Neural cell (in vitro differentiated cells): ENCODE measurements at regions not wholly inside any gene's neighbourhood (a gene's known extent, or its start where the extent isn't known, plus 50 kb on each side); places are given as distances from the start of the nearest gene placed in this dataset.

Experiments used
- H2AFZ ChIP-seq: fragments of 200-600, 300-800 bp; sonication (generic), shearing (Covaris generic); 2 replicates; pipeline ENCODE4 v1.6.0; 2014; ENCODE audit warnings: low read depth, mild to moderate bottlenecking, antibody characterized with exemption, low read length, moderate library complexity
- H3F3A ChIP-seq: fragments of 200-600 bp; shearing (Covaris generic); 2 replicates; pipeline ENCODE4 v1.6.1; 2016; ENCODE audit warnings: mild to moderate bottlenecking, moderate library complexity, mixed read lengths, antibody characterized with exemption, low read length; ENCODE audit not compliant: insufficient read depth, poor library complexity, severe bottlenecking
- H3K27ac ChIP-seq: fragments of 200-600, 300-800 bp; sonication (generic), shearing (Covaris generic); 2 replicates; pipeline ENCODE4 v1.5.1; 2014; ENCODE audit warnings: mild to moderate bottlenecking, low read length, moderate library complexity
- H3K27me3 ChIP-seq: fragments of 300-800, 200-600 bp; sonication (generic), shearing (Covaris generic); 2 replicates; pipeline ENCODE4 v1.6.0; 2014; ENCODE audit warnings: mild to moderate bottlenecking, low read depth, low read length, moderate library complexity; ENCODE audit not compliant: insufficient read depth
- H3K36me3 ChIP-seq: fragments of 300-800, 200-600 bp; sonication (generic), shearing (Covaris generic); 2 replicates; pipeline ENCODE4 v1.5.1; 2014; ENCODE audit warnings: mild to moderate bottlenecking, antibody characterized with exemption, low read length, moderate library complexity; ENCODE audit not compliant: insufficient read depth
- H3K4me2 ChIP-seq: fragments of 300-800, 200-600 bp; sonication (generic), shearing (Covaris generic); 2 replicates; pipeline ENCODE4 v1.6.0; 2014; ENCODE audit warnings: mild to moderate bottlenecking, low read length
- H3K4me3 ChIP-seq: fragments of 300-800, 200-600 bp; sonication (generic), shearing (Covaris generic); 2 replicates; pipeline ENCODE4 v1.5.1; 2014; ENCODE audit warnings: mild to moderate bottlenecking, low read length, moderate library complexity
- H3K79me2 ChIP-seq: fragments of 200-600 bp; shearing (Covaris generic); replicated peaks from 2 replicates; pipeline ENCODE4 v1.6.0; 2014; ENCODE audit warnings: mild to moderate bottlenecking, low read length, moderate library complexity; ENCODE audit not compliant: insufficient read depth
- H3K9ac ChIP-seq: fragments of 300-800, 200-600 bp; sonication (generic), shearing (Covaris generic); 2 replicates; pipeline ENCODE4 v1.6.1; 2016; ENCODE audit warnings: mild to moderate bottlenecking, low read length, mixed read lengths
- H3K9me2 ChIP-seq: fragments of 200-600 bp; shearing (Covaris generic); 2 replicates; pipeline ENCODE4 v1.6.1; 2016; ENCODE audit warnings: mild to moderate bottlenecking, low read length, mixed read lengths; ENCODE audit not compliant: insufficient read depth
- H3K9me3 ChIP-seq: fragments of 200-600, 300-800 bp; sonication (generic), shearing (Covaris generic); 2 replicates; pipeline ENCODE4 v1.6.1; 2016; ENCODE audit warnings: mild to moderate bottlenecking, mixed run types, low read length, moderate library complexity, mixed read lengths
- H4K20me1 ChIP-seq: fragments of 200-600 bp; shearing (Covaris generic); 2 replicates; pipeline ENCODE4 v1.6.1; 2016; ENCODE audit warnings: mild to moderate bottlenecking, mixed run types; ENCODE audit not compliant: insufficient read depth
- CTCF ChIP-seq: fragments of 450-650 bp; IDR thresholded peaks from 2 replicates; pipeline ENCODE4 v1.5.1; 2014; ENCODE audit warnings: antibody characterized with exemption, mild to moderate bottlenecking, moderate library complexity; ENCODE audit not compliant: poor library complexity, severe bottlenecking
- EP300 ChIP-seq: fragments of 450-650 bp; conservative IDR thresholded peaks from 2 replicates; pipeline ENCODE4 v1.6.1; 2014; ENCODE audit warnings: antibody characterized with exemption, mild to moderate bottlenecking, moderate library complexity; ENCODE audit not compliant: poor library complexity, severe bottlenecking
- EZH2 ChIP-seq: fragments of 200-600, 300-800 bp; shearing (Covaris generic), sonication (generic); IDR thresholded peaks from 2 replicates; pipeline ENCODE4 v1.6.1; 2014; ENCODE audit warnings: antibody characterized with exemption, low read length, borderline replicate concordance, mild to moderate bottlenecking; ENCODE audit not compliant: insufficient read depth, poor library complexity, severe bottlenecking
- MXI1 ChIP-seq: fragments of 450-650 bp; conservative IDR thresholded peaks from 2 replicates; pipeline ENCODE4 v1.6.1; 2014; ENCODE audit warnings: antibody characterized with exemption, mild to moderate bottlenecking; ENCODE audit not compliant: poor library complexity, severe bottlenecking
- POLR2AphosphoS5 ChIP-seq: IDR thresholded peaks from 2 replicates; pipeline ENCODE4 v1.6.1; 2012
- RAD21 ChIP-seq: fragments of 450-650 bp; conservative IDR thresholded peaks from 2 replicates; pipeline ENCODE4 v1.6.1; 2014; ENCODE audit warnings: antibody characterized with exemption, mild to moderate bottlenecking, moderate library complexity
- REST ChIP-seq: IDR thresholded peaks from 2 replicates; pipeline ENCODE4 v1.6.1; 2012; ENCODE audit warnings: borderline replicate concordance
- SMC3 ChIP-seq: fragments of 450-650 bp; conservative IDR thresholded peaks from 2 replicates; pipeline ENCODE4 v1.6.1; 2014; ENCODE audit warnings: antibody characterized with exemption, mild to moderate bottlenecking, moderate library complexity; ENCODE audit not compliant: poor library complexity
- TAF1 ChIP-seq: IDR thresholded peaks from 2 replicates; pipeline ENCODE4 v1.6.1; 2012; ENCODE audit warnings: low read depth

- H3K4me2 ChIP-seq, result no peak overlapping the region
- no peak overlapping the region for H3K27ac ChIP-seq
- H3K79me2 ChIP-seq, result no peaks in the 10 kb centered on the region
- H3F3A ChIP-seq, result no peaks in the 10 kb centered on the region
- no peaks in the 10 kb centered on the region for H4K20me1 ChIP-seq
- H3K4me3 ChIP-seq, result no peak overlapping the region
- H3K27me3 ChIP-seq, result no peaks in the 10 kb centered on the region
- no peaks in the 10 kb centered on the region for H3K9me2 ChIP-seq
- H3K9me3 ChIP-seq, result no peaks in the 10 kb centered on the region
- TF ChIP-seq TAF1 (no peak), CTCF (no peak), REST (no peak), POLR2AphosphoS5 (no peak), SMC3 (no peak), EP300 (no peak), MXI1 (no peak), EZH2 (no peak), RAD21 (no peak)
- H3K36me3 ChIP-seq, result no peaks in the 10 kb centered on the region
- H2AFZ ChIP-seq, result no peak overlapping the region
- H3K9ac ChIP-seq, result no peak overlapping the region
Observed at GRCh38 chr22:49588739-49589138, 238.9 kb downstream of the BRD1 start.

- Histone ChIP-seq H3K79me2 (no peaks in the 10 kb centered on the region), H3K27ac (no peak overlapping the region)
- no peak for TF ChIP-seq SMC3
- TF ChIP-seq EZH2, result no peak
- TF ChIP-seq TAF1, result no peak
- TF ChIP-seq RAD21, result no peak
- TF ChIP-seq EP300, result no peak
Observed at GRCh38 chr22:49587987-49588386, 239.7 kb downstream of the BRD1 start.

GRCh38 chr22:49587421-49587820 is 240.3 kb downstream of the BRD1 start:
- Histone ChIP-seq H3K79me2 (no peaks in the 10 kb centered on the region), H3K9me2 (no peaks in the 10 kb centered on the region)

More at GRCh38 chr22:49587987-49588386, 239.7 kb downstream of the BRD1 start:
- no peak overlapping the region for H3K4me3 ChIP-seq
- H3K4me2 ChIP-seq, result no peak overlapping the region
- H4K20me1 ChIP-seq, result no peaks in the 10 kb centered on the region
- no peaks in the 10 kb centered on the region for H3K36me3 ChIP-seq
- no peaks in the 10 kb centered on the region for H3F3A ChIP-seq
- H3K9me3 ChIP-seq, result no peaks in the 10 kb centered on the region
- no peak overlapping the region for H3K9ac ChIP-seq
- H3K27me3 ChIP-seq, result no peaks in the 10 kb centered on the region
- no peaks in the 10 kb centered on the region for H3K9me2 ChIP-seq
- no peak overlapping the region for H2AFZ ChIP-seq

More at GRCh38 chr22:49587421-49587820, 240.3 kb downstream of the BRD1 start:
- Histone ChIP-seq H2AFZ (no peak overlapping the region), H3K4me3 (no peak overlapping the region), H3F3A (no peaks in the 10 kb centered on the region), H3K4me2 (no peak overlapping the region), H3K36me3 (no peaks in the 10 kb centered on the region), H3K9ac (no peak overlapping the region), H3K27me3 (no peaks in the 10 kb centered on the region), H3K9me3 (no peaks in the 10 kb centered on the region), H3K27ac (no peak overlapping the region), H4K20me1 (no peaks in the 10 kb centered on the region)
- TF ChIP-seq TAF1 (no peak), CTCF (no peak), EZH2 (no peak), EP300 (no peak), SMC3 (no peak), POLR2AphosphoS5 (no peak), RAD21 (no peak), REST (no peak), MXI1 (no peak)
